Hepatocyte (in vitro differentiated cells): ENCODE measurements at regions not wholly inside any gene's neighbourhood (a gene's known extent, or its start where the extent isn't known, plus 50 kb on each side); places are given as distances from the start of the nearest gene placed in this dataset.

Experiments
- EZH2phosphoT487 ChIP-seq: fragments of 200-600 bp; sonication (generic); IDR thresholded peaks from one replicate; pipeline ENCODE4 v1.6.1; 2018; ENCODE audit warnings: antibody characterized with exemption, mild to moderate bottlenecking, low read depth, moderate library complexity; ENCODE audit not compliant: unreplicated experiment, severe bottlenecking
- TF ChIP-seq, protein P1 (sequence below): fragments of 200-600 bp; sonication (generic); IDR thresholded peaks from 2 replicates; pipeline ENCODE4 v1.5.1; 2016; ENCODE audit warnings: antibody characterized with exemption, mild to moderate bottlenecking; ENCODE audit not compliant: poor library complexity

DNA sequence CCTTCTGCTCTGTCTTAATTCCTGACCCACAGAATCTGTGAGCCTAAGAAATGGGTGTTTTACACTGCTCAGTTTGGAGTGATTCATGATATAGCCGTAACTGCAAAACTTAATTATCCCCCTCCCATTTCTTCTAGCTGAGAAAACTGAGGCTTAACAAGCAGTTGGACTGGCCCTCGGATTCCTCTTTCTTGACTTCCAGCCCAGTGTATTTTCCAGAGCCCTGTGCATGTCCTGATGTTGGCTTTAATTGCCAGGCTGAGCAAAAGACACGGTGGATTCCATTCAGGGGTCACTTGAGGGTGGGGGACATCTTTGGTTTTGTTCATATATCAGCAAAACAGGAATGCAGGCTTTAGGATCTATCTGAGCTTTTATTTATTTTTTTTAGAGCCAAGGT, 489.8 kb downstream of the TYW1 start:
- no peak for TF ChIP-seq EZH2phosphoT487
- TF ChIP-seq, protein P1, sequence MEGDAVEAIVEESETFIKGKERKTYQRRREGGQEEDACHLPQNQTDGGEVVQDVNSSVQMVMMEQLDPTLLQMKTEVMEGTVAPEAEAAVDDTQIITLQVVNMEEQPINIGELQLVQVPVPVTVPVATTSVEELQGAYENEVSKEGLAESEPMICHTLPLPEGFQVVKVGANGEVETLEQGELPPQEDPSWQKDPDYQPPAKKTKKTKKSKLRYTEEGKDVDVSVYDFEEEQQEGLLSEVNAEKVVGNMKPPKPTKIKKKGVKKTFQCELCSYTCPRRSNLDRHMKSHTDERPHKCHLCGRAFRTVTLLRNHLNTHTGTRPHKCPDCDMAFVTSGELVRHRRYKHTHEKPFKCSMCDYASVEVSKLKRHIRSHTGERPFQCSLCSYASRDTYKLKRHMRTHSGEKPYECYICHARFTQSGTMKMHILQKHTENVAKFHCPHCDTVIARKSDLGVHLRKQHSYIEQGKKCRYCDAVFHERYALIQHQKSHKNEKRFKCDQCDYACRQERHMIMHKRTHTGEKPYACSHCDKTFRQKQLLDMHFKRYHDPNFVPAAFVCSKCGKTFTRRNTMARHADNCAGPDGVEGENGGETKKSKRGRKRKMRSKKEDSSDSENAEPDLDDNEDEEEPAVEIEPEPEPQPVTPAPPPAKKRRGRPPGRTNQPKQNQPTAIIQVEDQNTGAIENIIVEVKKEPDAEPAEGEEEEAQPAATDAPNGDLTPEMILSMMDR, result no peak
